NCI-H345 (cell line): ENCODE measurements at regions not wholly inside any gene's neighbourhood (a gene's known extent, or its start where the extent isn't known, plus 50 kb on each side); places are given as distances from the start of the nearest gene placed in this dataset.
"Not testable (repeated sequence)": the region's sequence is repeated elsewhere in the genome, so short reads cannot be mapped to it uniquely, and the experiment has no call there.

Experiments used
- DNase-seq: peaks from one replicate; lab custom pipeline; 2025; lab: John Stamatoyannopoulos, UW

DNA sequence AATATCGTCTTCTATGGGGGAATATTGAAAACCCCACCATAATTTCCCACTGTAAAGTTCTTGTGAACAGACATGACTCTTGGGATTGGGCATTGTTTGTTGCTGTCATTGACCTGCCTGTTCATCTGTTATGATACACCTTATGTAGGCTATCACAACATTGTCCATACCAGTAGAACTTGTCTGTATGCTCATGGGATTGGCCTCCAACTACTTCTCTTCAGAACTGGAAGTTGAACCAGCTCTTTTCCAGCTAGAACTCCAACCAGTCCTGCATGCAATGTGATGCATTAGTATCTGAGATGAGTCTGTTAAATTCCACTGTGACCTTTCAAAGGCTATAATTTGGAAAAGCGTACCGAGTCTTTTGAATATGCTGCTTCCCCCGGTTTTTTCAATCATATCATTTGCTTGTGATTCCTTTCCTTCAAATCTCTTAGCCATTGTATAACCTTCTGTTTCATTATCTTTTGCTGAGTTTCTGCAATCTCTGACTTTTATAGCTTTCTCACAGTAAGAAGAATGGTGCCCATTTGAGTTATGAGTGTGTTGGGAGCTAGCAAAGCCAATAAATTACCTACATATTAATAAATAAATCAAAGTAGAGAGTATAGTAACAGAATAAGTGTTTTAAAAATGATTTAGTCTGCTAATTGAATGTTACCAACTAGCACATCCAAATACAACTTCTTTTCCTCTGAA is 101.9 kb downstream of the PLK2 start:
- DNase-seq: no peak

DNA sequence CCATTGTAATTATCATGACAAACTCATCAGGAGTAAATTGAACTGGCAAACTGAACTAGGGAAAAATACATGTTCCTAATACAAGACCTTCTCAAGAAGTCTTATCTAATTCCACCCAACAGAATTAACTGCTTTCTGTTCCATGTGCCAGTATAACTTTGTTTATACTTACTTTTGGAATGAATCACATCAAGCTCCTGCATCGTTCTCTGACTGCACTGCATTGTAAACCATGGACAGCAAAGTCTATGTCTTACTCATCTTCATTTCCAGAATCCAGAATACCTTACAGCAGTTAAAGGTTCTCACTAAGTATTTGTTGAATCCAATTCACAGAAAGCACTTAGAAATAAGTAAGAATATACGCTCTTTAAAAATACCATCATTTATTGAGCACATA is 102.8 kb downstream of the PLK2 start:
- DNase-seq: no peak

DNA sequence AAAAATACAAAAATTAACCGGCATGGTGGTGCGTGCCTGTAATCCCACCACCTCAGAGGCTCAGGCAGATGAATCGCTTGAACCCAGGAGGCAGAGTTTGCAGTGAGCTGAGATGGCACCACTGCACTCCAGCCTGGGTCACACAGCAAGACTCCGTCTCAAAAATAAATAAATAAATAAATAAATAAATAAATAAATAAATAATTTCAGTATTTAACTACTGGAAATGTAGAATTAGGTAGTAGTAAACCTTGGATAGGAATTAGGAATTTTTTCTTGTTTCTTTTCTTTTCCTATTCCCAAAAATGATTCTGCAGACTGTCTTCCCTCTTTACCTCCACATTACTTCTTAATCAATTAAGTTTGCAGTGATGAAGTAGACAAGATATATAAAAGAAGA is 103.2 kb downstream of the PLK2 start:
- DNase-seq: no peak

DNA sequence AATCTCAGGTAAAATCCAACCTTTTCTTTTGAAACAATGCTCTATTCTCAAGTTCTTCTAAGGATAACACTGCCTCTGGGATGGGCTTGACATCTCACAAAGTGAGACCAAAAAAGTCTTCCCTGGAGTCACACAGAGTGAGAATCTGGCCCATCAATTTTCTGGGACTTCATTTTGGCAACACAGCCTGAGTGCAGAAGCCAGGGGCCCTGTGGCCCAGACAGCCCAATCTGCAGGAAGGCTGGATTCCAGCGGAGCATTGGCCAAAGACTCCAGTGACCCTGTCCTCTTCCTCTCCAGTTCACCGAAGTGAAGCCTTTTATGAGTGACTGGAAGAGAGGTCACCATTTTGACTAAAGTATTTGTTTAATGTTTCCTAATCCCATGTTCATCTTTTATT is 105.1 kb downstream of the PLK2 start:
- no peak for DNase-seq

DNA sequence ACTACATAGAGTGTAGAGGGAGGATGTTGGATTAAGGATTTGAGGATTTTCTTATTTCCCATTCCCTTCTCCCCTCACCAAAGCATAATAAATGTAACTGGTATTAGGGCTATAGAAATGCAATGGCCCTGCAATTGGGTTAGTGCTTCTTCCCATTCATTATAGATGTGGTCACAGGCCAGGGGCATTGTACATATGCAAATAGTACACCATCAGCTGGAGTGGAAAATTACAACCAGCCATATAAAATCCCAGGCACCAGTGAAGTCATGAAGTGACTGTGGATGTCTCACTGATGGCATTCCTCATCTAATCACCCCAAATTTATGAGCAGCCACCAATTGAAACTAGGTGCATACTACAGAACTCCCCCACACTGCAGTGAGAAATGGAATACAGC is 105.9 kb downstream of the PLK2 start:
- no peak for DNase-seq

- no peak for DNase-seq
These were observed 108.7 kb downstream of the PLK2 start for GRCh38 chr5:58351190-58351589.

DNA sequence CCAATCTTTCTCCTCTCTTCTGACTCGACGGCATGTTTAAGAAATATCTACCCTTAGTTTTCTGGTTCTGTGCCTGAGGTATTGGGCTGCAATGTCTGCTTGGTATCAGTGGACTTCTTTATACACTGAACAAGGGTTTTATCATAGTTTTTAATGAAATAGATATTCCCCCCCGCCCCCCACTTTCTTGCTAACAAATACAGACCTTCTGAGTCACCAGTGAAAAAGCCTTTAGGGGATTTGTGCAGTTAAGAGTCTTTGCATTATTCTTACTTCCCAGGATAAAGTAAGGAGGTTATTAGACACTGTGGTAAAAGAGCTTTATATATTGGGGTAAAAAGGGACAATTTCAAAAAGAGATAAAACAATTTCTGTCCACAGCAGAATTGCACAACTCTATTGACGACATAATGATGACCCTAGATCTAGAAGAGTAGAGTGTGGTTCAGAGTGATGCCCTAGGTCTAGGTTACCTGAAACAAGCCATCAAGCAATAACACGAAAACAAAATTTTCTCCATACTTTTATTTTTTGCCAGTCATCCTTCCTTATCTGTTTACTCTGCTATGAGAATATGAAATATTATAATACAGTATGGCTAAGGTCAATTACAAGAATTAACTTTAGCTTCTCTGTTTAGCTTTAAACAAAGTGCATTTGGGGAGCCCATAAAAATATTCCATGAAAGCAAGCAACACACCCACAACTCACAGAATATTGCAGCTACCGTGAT is 110.7 kb downstream of the PLK2 start:
- DNase-seq: no peak

DNA sequence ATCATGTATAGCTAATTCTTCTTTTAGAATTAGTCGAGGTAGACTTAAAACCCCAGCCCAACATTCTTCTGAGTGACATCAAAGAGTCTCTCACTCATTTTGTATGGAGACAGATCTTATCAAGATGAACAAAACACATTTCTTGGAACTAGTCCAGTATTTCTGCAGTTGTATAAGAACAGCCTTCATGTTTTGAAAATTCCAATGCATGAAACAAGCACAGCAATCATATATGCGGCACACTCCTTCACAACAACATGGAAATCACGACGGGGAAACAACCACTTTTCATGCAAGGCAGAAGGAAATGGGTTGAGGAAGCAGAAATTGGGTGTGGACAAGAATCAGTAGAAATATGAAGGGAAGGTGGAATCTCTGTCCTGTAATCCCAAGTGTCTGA is 113.8 kb downstream of the PLK2 start:
- DNase-seq: no peak

GRCh38 chr5:58341476-58341875 is 118.4 kb downstream of the PLK2 start:
- DNase-seq: no peak

- no peak for DNase-seq
These were observed 124.4 kb downstream of the PLK2 start for GRCh38 chr5:58335518-58335917.

GRCh38 chr5:58334035-58334434 is 125.9 kb downstream of the PLK2 start:
- DNase-seq: no peak

GRCh38 chr5:58330781-58331180 is 129.1 kb downstream of the PLK2 start:
- DNase-seq: no peak

GRCh38 chr5:58327289-58327688 is 132.6 kb downstream of the PLK2 start:
- no peak for DNase-seq

DNA sequence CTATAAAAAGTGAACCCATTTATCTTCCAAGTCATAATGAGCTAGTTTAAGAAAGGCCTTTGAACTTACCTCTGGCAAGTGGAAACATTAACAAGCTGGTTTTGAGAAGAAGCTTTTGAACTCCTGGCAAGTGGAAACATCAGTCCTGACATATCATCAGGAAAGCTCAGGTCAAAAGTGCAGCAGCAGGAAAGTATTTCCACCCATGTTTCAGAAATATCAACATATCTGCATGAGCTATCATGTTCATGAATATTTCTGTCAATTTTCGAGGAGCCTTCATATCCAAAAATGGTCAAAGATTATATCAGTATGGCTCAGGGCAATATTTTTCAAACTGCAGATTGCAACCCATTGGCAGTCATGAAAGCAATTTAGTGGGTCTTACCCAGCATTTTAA is 133.9 kb downstream of the PLK2 start:
- DNase-seq: no peak

DNA sequence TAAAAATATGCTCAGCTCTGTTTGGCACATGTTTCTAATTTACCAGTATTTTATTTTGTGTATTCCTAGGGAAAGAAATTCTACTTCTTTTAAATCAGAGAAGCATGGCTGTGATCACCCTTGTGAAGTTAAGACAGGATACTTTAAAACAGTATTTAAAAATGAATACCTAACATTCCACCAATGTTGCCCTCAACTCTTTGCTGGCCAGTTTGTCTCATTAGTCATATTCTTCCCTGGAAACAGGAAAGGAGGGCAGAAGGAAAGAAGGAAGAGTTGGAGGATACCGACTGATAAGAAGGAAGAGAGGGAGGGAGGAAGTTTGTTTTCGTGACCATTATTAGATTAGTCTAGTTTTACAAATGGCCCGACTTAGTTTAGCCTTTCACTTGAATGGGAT is 137.4 kb downstream of the PLK2 start:
- DNase-seq: no peak

DNA sequence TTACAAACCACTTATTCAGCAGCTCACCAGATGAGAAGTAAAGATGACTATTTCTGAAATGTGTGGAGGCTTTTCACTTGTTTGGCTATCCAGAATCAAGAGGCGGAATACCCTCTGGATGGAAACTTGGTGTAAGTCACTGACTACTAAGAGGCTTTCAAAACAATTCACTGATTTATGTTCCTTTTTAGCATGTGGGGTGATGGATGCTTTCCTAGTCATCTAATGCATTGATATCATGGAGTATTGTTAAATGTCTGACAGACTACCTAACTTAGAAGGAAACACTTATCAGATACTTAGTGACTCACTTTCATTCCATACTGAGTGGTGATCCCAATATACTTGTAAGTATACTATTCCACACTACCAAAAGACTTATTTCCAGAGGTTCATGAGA is 141.4 kb downstream of the PLK2 start:
- no peak for DNase-seq

DNA sequence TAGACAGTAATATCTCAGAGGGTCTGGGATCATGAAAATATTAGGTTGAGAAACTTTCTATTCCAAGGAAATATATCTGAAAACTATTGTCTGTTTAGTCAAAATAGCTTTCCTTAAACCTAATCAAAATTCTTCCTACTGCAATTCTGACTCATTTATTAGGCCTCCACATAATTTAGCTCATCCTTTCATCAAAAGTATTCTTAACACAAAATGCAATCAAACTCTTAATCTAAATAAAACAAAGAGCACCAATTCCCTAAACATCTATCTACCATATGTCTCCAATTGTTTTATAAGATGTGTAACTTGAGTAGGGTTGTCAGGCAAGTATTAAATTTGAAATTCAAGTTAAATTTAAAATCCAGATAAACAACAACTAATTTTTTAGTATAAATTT is 142.1 kb downstream of the PLK2 start:
- no peak for DNase-seq

DNA sequence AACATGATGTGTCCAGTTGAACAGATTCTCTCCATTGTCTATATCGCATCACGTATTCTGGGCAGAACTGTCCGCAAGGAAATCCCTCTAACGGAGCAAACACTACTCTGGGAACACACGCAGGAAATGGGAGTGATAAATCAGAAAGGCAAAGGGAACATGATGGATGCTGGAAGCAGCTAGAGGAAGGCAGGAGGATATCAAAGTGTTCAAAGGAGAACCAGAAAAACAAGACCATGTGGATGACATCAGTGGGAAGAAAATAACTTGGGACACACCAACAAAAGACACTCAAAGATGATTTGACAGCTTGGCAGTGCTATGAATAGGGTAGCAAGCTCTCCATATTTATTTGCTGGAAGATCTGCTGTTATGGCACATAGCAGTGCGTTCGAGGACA is 142.9 kb downstream of the PLK2 start:
- DNase-seq: no peak

DNA sequence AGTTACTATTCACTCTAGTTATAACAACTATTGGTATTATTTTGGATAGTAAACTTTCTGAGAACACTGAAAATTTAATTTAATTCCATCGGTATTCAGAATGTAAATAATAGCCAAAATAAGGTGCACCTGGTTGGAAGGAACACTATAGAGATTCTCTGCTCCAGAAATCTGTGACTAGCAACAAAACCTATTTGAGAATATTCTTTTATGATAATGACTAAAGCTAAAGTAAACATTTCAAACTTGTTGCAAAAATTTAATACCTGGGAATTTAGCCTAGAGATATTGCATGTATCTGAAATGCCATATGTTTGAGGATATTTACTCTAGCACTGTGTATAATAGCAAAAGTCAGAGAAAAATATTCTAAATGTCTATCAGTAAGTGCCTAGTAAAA is 144.1 kb downstream of the PLK2 start:
- DNase-seq: no peak

DNA sequence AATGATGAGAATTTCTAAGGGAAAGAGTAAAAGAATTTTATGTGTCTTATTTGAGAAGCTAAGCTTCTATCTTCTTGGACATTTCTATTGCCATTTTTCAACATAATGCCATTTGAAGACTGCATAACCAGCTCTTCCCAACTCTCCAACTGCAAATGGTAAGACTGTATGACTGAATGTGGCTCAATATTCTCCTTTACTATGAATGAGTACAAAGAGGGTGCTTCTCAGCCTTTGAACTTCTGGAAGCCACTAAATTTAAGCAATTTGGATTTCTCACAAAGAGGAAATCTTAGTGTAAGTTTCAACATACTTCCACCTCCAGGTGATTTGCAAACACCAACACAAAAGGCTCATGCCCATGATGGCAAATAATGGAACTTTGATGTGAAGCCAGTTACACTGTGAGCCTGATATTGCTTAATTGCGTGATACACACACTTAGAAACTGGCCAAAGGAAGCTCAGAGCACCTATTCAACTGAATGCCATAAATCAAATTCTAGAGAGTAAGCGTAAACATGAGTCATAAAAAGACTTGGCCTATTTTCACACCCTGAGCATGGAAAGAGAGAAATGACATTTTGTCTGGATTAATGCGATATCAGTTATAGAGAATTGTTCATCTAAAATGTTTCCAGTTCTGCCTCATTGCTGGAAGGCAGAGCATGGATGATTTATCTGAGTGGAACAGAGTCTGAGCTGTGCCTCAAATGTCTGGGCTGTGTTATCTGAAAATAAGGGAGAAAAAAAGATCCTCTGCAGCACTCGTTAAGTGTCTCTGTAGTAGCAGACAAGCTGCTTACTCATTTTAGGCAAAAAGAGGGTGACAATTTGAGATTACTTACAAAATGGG is 145.3 kb downstream of the PLK2 start:
- DNase-seq: no peak

GRCh38 chr5:58312299-58312698 is 147.6 kb downstream of the PLK2 start:
- no peak for DNase-seq

DNA sequence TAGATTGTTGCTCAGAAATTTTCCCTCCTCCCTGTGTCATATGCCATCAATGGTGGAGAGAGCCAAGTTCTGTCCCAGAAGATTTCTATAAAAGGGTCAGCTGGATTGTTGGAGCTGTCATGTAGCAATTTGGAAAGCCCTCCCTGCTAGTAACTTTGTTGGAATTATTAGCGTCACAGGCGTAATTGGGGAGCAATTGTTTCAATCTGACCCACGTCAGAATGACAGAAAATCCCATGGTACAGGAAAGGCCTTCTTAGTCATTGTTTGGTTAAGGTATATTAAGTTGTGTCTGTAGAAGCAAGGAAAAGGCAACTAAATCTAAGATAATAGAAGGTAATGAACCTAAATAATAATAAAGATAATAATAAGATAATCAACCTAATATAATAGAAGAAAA is 148.4 kb downstream of the PLK2 start:
- DNase-seq: no peak

DNA sequence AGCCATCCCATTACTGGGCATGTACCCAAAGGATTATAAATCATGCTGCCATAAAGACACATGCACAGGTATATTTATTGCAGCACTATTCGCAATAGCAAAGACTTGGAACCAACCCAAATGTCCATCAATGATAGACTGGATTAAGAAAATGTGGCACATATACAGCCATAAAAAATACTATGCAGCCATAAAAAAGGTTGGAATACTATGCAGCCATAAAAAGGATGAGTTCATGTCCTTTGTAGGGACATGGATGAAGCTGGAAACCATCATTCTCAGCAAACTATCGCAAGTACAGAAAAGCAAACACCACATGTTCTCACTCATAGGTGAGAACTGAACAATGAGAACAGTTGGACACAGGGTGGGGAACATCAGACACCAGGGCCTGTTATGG is 151.5 kb downstream of the PLK2 start:
- not testable (repeated sequence) for DNase-seq
